GM12864 (cell line): ENCODE measurements at regions not wholly inside any gene's neighbourhood (a gene's known extent, or its start where the extent isn't known, plus 50 kb on each side); places are given as distances from the start of the nearest gene placed in this dataset.
"Not testable (repeated sequence)": the region's sequence is repeated elsewhere in the genome, so short reads cannot be mapped to it uniquely, and the experiment has no call there.

ENCODE experiments used
- DNase-seq: peaks from one replicate; pipeline ENCODE4 v3.0.0-alpha.2; 2011; ENCODE audit warnings: low read depth
- H3K4me3 ChIP-seq: 2 replicates; pipeline ENCODE4 v1.5.1; 2011; ENCODE audit warnings: mild to moderate bottlenecking, low read depth, low read length, control low read depth
- TF ChIP-seq, protein P1 (sequence below): IDR thresholded peaks from 2 replicates; pipeline ENCODE4 v1.5.1; 2011; ENCODE audit warnings: low read depth, mild to moderate bottlenecking, moderate library complexity, low read length, control low read depth, inconsistent platforms; ENCODE audit errors: missing control alignments

DNA sequence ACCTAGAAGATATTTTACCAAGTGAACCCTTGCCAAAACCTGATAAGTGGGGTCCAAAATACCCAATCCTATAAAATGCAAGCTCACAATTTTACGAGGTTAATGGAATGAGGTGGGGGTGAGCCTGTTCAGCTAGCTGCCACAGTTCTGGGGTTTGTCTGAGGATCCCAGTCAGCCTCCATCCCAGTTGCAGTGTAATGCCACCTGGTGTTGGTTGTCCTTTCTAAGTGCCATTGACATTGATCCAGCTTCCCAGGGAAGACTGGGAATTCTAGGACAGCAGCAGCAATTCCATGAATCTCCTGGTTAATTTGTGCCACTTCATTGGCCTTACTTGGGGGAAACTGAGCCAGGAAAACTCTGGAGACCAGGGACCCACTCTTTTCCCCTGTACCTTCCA is 298.3 kb downstream of the RWDD3 start:
- DNase-seq, result no peak

GRCh38 chr1:95534985-95535384 is 301.0 kb downstream of the RWDD3 start:
- TF ChIP-seq, protein P1, sequence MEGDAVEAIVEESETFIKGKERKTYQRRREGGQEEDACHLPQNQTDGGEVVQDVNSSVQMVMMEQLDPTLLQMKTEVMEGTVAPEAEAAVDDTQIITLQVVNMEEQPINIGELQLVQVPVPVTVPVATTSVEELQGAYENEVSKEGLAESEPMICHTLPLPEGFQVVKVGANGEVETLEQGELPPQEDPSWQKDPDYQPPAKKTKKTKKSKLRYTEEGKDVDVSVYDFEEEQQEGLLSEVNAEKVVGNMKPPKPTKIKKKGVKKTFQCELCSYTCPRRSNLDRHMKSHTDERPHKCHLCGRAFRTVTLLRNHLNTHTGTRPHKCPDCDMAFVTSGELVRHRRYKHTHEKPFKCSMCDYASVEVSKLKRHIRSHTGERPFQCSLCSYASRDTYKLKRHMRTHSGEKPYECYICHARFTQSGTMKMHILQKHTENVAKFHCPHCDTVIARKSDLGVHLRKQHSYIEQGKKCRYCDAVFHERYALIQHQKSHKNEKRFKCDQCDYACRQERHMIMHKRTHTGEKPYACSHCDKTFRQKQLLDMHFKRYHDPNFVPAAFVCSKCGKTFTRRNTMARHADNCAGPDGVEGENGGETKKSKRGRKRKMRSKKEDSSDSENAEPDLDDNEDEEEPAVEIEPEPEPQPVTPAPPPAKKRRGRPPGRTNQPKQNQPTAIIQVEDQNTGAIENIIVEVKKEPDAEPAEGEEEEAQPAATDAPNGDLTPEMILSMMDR, result no peak
- no peak overlapping the region for H3K4me3 ChIP-seq
- no peak for DNase-seq

More for the DNA sequence above, 298.3 kb downstream of the RWDD3 start:
- TF ChIP-seq, protein P1, result no peak
- no peak overlapping the region for H3K4me3 ChIP-seq

- TF ChIP-seq, protein P1, result no peak
- DNase-seq, result no peak
- no peak overlapping the region for H3K4me3 ChIP-seq
Observed at GRCh38 chr1:95535614-95536013, 301.6 kb downstream of the RWDD3 start.

GRCh38 chr1:95536501-95536900 is 302.5 kb downstream of the RWDD3 start:
- H3K4me3 ChIP-seq, result no peak overlapping the region
- TF ChIP-seq, protein P1, result no peak
- no peak for DNase-seq

DNA sequence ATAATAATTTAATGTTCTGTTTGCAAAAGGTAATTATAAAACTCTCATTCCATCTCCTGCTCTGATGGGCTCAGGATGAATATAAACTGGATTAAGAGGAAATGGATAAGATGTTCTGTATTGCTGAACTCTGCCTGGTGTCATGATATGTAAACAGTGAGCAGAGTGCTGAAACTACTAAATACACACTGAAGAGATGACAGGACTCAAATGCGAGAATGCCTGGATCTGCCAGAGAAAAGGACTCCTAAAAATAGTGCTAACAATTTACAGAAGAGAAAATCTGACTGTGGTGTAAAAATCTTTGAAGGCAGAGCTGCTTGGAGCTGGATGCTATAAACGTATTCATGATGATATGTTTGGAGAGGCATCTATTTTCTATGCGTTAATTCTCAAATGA is 303.2 kb downstream of the RWDD3 start:
- H3K4me3 ChIP-seq, result no peak overlapping the region
- TF ChIP-seq, protein P1, result no peak
- no peak for DNase-seq

DNA sequence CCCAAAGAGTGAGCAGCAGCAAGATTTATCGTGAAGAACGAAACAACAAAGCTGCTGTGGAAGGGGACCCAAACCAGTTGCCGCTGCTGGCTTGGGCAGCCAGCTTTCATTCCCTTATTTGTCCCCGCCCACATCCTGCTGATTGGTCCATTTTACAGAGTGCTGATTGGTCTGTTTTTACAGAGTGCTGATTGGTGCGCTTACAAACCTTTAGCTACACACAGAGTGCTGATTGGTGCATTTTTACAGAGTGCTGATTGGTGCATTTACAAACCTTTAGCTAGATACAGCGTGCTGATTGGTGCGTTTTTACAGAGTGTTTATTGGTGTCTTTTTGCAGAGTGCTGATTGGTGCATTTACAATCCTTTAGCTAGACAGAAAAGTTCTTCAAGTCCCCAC is 304.2 kb downstream of the RWDD3 start:
- not testable (repeated sequence) for DNase-seq, H3K4me3 ChIP-seq

- DNase-seq, result no peak
- TF ChIP-seq, protein P1, result no peak
- no peak overlapping the region for H3K4me3 ChIP-seq
Observed at GRCh38 chr1:95542936-95543335, 308.9 kb downstream of the RWDD3 start.

DNA sequence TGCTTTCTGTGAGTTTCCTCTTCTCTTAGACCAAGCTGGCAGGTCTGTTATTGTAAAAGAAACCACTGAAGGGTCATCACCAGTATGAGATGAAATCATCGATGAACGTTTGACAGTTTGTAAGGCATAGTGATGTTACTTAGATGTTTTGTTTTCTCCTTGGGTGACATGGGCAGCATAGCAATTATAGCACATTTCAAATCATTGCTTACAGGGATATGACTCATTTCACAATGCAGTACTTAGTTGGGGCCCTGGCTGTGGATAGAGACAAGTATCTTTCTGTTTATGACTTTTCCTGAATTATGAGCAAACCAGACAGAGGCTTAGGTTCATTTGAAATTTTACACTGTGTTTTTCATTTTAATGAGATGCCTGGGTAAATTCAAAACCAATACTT is 313.0 kb downstream of the RWDD3 start:
- TF ChIP-seq, protein P1, result no peak
- no peak for DNase-seq

More for the DNA sequence above, 313.0 kb downstream of the RWDD3 start:
- H3K4me3 ChIP-seq, result no peak overlapping the region
